HEK293T (cell line): ENCODE measurements at regions not wholly inside any gene's neighbourhood (a gene's known extent, or its start where the extent isn't known, plus 50 kb on each side); places are given as distances from the start of the nearest gene placed in this dataset.

ENCODE experiments used
- CTCF ChIA-PET: fragments of 350-600 bp; formaldehyde crosslinking; extraction: SDS; loops from one replicate; lab custom pipeline; 2021; ENCODE audit warnings: antibody characterized with exemption, inconsistent platforms; lab: Yijun Ruan, JAX
- POLR2A ChIA-PET: fragments of 350-600 bp; formaldehyde crosslinking; extraction: SDS; loops from one replicate; lab custom pipeline; 2020; ENCODE audit warnings: antibody characterized with exemption, inconsistent platforms; lab: Yijun Ruan, JAX
- DNase-seq: peaks from one replicate; pipeline ENCODE4 v3.0.0; 2012; ENCODE audit warnings: mixed read lengths; ENCODE audit errors: extremely low spot score
- ARNT ChIP-seq: fragments of 450-650 bp; IDR thresholded peaks from 2 replicates; pipeline ENCODE4 v1.6.1; 2017; ENCODE audit warnings: mild to moderate bottlenecking
- BHLHE40 ChIP-seq: fragments of 450-650 bp; IDR thresholded peaks from 2 replicates; pipeline ENCODE4 v1.6.1; 2016; ENCODE audit warnings: mild to moderate bottlenecking, moderate library complexity, borderline replicate concordance
- CTBP1 ChIP-seq: fragments of 450-650 bp; IDR thresholded peaks from 2 replicates; pipeline ENCODE4 v1.6.1; 2016; ENCODE audit warnings: borderline replicate concordance
- ELF4 ChIP-seq: fragments of 450-650 bp; IDR thresholded peaks from 2 replicates; pipeline ENCODE4 v1.6.1; 2017; ENCODE audit warnings: antibody characterized with exemption
- FOXA1 ChIP-seq: fragments of 450-650 bp; IDR thresholded peaks from 2 replicates; pipeline ENCODE4 v1.6.1; 2016; ENCODE audit warnings: mild to moderate bottlenecking
- FOXK2 ChIP-seq: fragments of 450-650 bp; IDR thresholded peaks from 2 replicates; pipeline ENCODE4 v1.6.1; 2016; ENCODE audit warnings: mild to moderate bottlenecking
- FOXM1 ChIP-seq: fragments of 450-650 bp; IDR thresholded peaks from 2 replicates; pipeline ENCODE4 v1.6.1; 2017; ENCODE audit warnings: mild to moderate bottlenecking, borderline replicate concordance
- HDGF ChIP-seq: fragments of 450-650 bp; IDR thresholded peaks from 2 replicates; pipeline ENCODE4 v1.6.1; 2017; ENCODE audit warnings: antibody characterized with exemption, borderline replicate concordance
- L3MBTL2 ChIP-seq: fragments of 450-650 bp; conservative IDR thresholded peaks from 2 replicates; pipeline ENCODE4 v1.6.1; 2016; ENCODE audit warnings: mild to moderate bottlenecking
- LEF1 ChIP-seq: fragments of 450-650 bp; IDR thresholded peaks from 2 replicates; pipeline ENCODE4 v1.6.1; 2017; ENCODE audit warnings: mild to moderate bottlenecking, borderline replicate concordance
- NFRKB ChIP-seq: fragments of 450-650 bp; IDR thresholded peaks from 2 replicates; pipeline ENCODE4 v1.6.1; 2016; ENCODE audit warnings: mild to moderate bottlenecking, moderate library complexity
- SP1 ChIP-seq: fragments of 450-650 bp; IDR thresholded peaks from 2 replicates; pipeline ENCODE4 v1.6.1; 2017
- SUZ12 ChIP-seq: fragments of 450-650 bp; IDR thresholded peaks from 2 replicates; pipeline ENCODE4 v1.6.1; 2016; ENCODE audit warnings: mild to moderate bottlenecking
- TARDBP ChIP-seq: fragments of 450-650 bp; IDR thresholded peaks from 2 replicates; pipeline ENCODE4 v1.6.1; 2016
- ZNF384 ChIP-seq: fragments of 450-650 bp; IDR thresholded peaks from 2 replicates; pipeline ENCODE4 v1.6.1; 2016
- TF ChIP-seq, protein P1 (sequence below): fragments of 450-650 bp; IDR thresholded peaks from 2 replicates; pipeline ENCODE4 v1.6.1; 2016

- TF ChIP-seq L3MBTL2, result no peak
- TF ChIP-seq SP1, result no peak
- no peak for TF ChIP-seq SUZ12
- no peak for TF ChIP-seq FOXK2
- no peak for TF ChIP-seq NFRKB
- TF ChIP-seq, protein P1, sequence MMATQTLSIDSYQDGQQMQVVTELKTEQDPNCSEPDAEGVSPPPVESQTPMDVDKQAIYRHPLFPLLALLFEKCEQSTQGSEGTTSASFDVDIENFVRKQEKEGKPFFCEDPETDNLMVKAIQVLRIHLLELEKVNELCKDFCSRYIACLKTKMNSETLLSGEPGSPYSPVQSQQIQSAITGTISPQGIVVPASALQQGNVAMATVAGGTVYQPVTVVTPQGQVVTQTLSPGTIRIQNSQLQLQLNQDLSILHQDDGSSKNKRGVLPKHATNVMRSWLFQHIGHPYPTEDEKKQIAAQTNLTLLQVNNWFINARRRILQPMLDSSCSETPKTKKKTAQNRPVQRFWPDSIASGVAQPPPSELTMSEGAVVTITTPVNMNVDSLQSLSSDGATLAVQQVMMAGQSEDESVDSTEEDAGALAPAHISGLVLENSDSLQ, result no peak
- TF ChIP-seq HDGF, result no peak
- TF ChIP-seq TARDBP, result no peak
- TF ChIP-seq FOXM1, result no peak
- no peak for TF ChIP-seq ARNT
- no peak for TF ChIP-seq BHLHE40
- TF ChIP-seq CTBP1, result no peak
- no peak for TF ChIP-seq ELF4
- no peak for TF ChIP-seq LEF1
- TF ChIP-seq FOXA1, result no peak
- TF ChIP-seq ZNF384, result no peak
- CTCF ChIA-PET, result no interaction called here
- POLR2A ChIA-PET, result no interaction called here
- no peak for DNase-seq
Measured at GRCh38 chr2:199163613-199164458, 293.9 kb downstream of the SATB2 start.

DNA sequence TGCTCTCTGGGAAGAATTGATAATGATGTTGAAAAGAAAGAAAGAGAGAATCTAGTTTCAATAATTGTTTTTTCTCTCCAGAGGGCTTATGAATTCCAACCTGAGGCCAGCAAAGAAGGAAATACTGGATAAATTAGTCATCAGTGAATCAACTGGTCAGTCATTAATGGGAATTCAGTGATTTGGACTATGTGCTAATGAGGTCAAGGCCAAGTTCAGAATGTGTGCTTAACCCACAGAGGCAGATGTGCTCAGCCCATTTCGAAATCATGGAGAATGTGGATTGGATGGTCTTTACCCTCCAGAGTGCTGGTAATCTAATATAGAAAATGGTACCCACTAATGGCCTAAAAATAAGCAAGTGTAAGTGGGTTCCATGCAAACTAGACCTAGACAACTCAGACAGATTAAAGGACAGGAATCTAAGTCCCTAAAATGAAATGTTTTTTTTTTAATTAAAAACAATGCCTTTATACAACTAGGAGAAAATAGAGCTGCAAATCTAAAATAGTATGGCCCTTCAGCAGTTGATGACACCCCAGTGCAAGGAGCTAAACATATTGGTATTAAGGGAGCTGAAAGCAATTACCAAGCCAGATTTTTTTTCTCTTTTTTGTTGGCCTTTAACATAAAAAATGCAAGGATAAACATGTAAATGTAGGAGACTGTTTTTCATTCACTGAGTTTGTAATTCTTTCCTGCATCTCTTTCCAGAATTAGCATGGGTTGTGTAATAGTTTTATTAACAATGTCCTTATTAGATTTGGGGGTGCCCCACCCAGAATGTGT is 296.9 kb downstream of the SATB2 start:
- CTCF ChIA-PET, result no interaction called here
- TF ChIP-seq FOXK2 (no peak), CTBP1 (no peak), FOXA1 (no peak), NFRKB (no peak), SP1 (no peak), SUZ12 (no peak), ELF4 (no peak), FOXM1 (no peak), ZNF384 (no peak), ARNT (no peak), BHLHE40 (no peak), HDGF (no peak), LEF1 (no peak), L3MBTL2 (no peak), TARDBP (no peak)
- TF ChIP-seq, protein P1, result no peak
- POLR2A ChIA-PET, result no interaction called here
- no peak for DNase-seq

DNA sequence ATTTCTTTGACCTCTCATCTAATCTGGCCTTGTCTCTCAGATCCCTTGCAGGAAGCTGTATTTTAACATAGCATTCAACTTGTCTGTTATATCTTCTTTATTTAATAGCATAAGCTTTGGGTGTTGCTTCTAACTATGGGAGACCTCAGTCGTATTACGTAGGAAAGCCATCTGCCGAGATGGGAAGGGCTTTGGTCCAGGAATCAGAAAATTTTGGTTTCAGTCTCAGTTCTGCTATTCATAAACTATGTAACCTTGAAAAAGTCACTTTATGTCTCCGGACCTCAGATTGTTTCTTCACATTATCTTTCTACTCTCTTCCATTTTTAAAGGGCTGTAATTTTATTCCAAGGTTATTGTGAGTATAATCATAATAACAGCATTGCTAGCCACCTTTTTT is 297.7 kb downstream of the SATB2 start:
- ChIA-PET CTCF (no interaction called here), POLR2A (no interaction called here)
- DNase-seq, result no peak
- TF ChIP-seq SP1 (no peak), BHLHE40 (no peak), CTBP1 (no peak)

DNA sequence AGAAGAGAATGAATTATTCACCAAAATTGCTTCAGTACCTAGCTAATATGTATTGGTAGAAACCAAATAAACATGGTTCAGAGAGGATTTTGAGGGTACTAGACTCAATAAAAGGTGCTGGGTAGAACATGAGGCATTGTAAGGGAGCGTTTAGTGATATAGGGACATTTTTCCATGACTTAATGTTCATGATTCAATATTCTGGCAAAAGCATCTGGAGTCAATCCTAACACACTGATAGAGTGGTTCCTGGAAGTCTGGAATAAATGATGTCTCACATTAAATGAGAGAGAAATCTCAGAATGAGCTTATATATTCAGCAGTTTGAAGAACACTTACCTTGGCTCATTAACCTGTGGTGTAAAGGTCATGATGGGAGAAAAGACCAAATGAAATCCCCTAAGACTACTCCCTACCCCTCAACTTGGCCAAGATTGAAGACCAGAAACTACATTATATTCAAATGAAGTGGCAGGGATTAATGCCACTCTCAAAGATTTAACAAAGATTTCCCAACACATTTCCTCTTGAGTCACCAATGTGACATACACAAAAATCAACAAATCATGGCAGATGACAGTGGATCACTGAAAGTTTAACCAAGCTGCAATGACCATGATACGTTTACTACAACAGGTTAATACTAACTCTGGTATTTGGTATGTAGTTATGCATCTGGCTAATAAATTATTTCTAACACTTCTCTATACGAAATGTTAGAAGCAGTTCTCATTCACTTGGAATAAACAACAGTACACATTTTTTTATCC is 309.5 kb downstream of the SATB2 start:
- POLR2A ChIA-PET, result no interaction called here
- no peak for TF ChIP-seq CTBP1
- TF ChIP-seq ZNF384, result no peak
- no peak for TF ChIP-seq TARDBP
- TF ChIP-seq NFRKB, result no peak
- TF ChIP-seq BHLHE40, result no peak
- TF ChIP-seq, protein P1, result no peak
- no peak for TF ChIP-seq ARNT
- no peak for TF ChIP-seq SP1
- TF ChIP-seq L3MBTL2, result no peak
- TF ChIP-seq SUZ12, result no peak
- no peak for TF ChIP-seq FOXA1
- no peak for TF ChIP-seq ELF4
- TF ChIP-seq FOXK2, result no peak
- no peak for TF ChIP-seq HDGF
- no peak for TF ChIP-seq LEF1
- TF ChIP-seq FOXM1, result no peak
- CTCF ChIA-PET, result no interaction called here
- no peak for DNase-seq

DNA sequence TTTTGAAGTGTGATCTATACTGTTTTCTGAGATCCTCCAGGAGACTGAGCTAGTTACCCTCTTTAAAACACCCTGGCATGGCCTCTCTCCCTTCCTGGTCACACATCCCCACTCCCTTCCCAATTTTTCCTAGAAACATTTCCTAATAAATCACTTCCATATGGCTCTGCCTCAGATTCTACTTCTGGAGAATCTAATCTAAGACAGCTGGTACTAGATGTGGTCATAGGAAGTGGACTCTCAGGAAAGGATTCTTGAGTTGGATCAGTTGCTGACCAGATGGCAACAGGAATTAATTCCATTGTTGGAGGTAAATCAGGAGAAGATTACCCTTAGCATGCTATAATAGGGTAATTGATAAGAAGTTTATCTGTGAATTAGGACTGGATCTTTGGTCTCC is 310.5 kb downstream of the SATB2 start:
- no peak for DNase-seq
- TF ChIP-seq FOXK2 (no peak), TARDBP (no peak), ZNF384 (no peak), ARNT (no peak), NFRKB (no peak), HDGF (no peak), FOXM1 (no peak), CTBP1 (no peak), ELF4 (no peak), BHLHE40 (no peak), SUZ12 (no peak), LEF1 (no peak), SP1 (no peak), FOXA1 (no peak), L3MBTL2 (no peak)
- TF ChIP-seq, protein P1, result no peak
- POLR2A ChIA-PET, result no interaction called here
- CTCF ChIA-PET, result no interaction called here
